Body of pancreas (tissue), 4 donors: ENCODE measurements at regions not wholly inside any gene's neighbourhood (a gene's known extent, or its start where the extent isn't known, plus 50 kb on each side); places are given as distances from the start of the nearest gene placed in this dataset.
A peak's percentile ranks its signal among the peaks of the same experiment; 100 is the strongest.

Experiments used
- ATAC-seq: fragments of 150-250 bp; one replicate; pipeline ENCODE4 v1.9.1; 2016
- DNase-seq, 4 donors: peaks; one replicate each; pipeline ENCODE4 v3.0.0-alpha.2; 2019
- H3K27ac ChIP-seq, 4 donors: fragments of 200-600 bp; sonication (generic); 1 replicate in 3 of 4; 2 replicates in 1 of 4; pipeline versions ENCODE4 v1.5.1 to v1.6.1; 2016 to 2019; ENCODE audit warnings: mild to moderate bottlenecking in 1 of 4, mixed read lengths in 1 of 4, moderate library complexity in 1 of 4
- H3K27me3 ChIP-seq, 2 donors: fragments of 200-600 bp; sonication (generic); one replicate each; pipeline ENCODE4 v1.6.0; 2016; ENCODE audit warnings: mild to moderate bottlenecking in 1 of 2
- H3K36me3 ChIP-seq, 2 donors: fragments of 200-600 bp; sonication (generic); replicated peaks in 1 of 2; 2 replicates each; pipeline ENCODE4 v1.5.1; 2016; ENCODE audit warnings: low read depth in 2 of 2; ENCODE audit not compliant: insufficient read depth in 1 of 2
- H3K4me1 ChIP-seq: fragments of 200-600 bp; sonication (generic); one replicate; pipeline ENCODE4 v1.6.0; 2016
- H3K4me3 ChIP-seq, 2 donors: fragments of 200-600 bp; sonication (generic); 1 replicate in 1 of 2; 2 replicates in 1 of 2; pipeline ENCODE4 v1.5.1; 2016 to 2019
- H3K9me3 ChIP-seq, 3 donors: fragments of 200-600 bp; sonication (generic); 1 replicate in 2 of 3; 2 replicates in 1 of 3; pipeline ENCODE4 v1.5.1; 2016
- POLR2A ChIP-seq, 3 donors: fragments of 450-650 bp; IDR thresholded peaks; one replicate each; pipeline ENCODE4 v1.6.1; 2016; ENCODE audit warnings: antibody characterized with exemption in 3 of 3, mild to moderate bottlenecking in 2 of 3
- WGBS, 2 donors: methylation state at CpG; one replicate each; pipeline ENCODE4 v1.1.5; 2017; 5-methylcytosine and 5-hydroxymethylcytosine counted together
- intact Hi-C: fragments of 100-400 bp; cut with DNase I; formaldehyde crosslinking; loops from one replicate; pipeline ENCODE4 v1.15.1; 2023
- TF ChIP-seq, protein P1 (sequence below), 7 experiments: fragments of 450-650 bp in 4 of 7; fragments of 200-600 bp in 3 of 7; sonication (generic) in 3 of 7; IDR thresholded peaks; one replicate each; pipeline ENCODE4 v1.5.1; 2016 to 2019; ENCODE audit warnings: antibody characterized with exemption in 7 of 7

DNA sequence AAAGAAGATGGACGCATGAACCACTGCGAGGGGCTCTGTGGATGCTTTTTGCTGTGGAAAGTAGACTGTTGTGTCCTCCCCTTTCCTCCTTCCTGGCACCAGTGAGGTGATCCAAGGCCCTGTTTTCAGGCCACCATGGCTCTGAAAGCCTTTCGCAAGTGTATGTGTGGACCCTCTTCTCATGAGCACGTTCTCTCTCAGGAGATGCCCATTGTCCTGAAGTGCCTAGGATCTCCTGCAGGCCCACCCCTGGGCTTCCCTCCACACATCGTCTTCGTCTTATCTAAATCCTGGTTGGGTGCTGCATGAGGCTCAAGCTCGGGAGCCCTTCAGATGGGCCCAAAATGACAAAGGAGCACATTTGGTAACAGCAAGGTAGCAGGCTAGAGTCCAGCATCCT lies 188.2 kb downstream of the PTPN20 start:
- Histone ChIP-seq H3K27ac (no peak overlapping the region), H3K27me3 (no peaks in the 10 kb centered on the region), H3K4me3 (no peak overlapping the region), H3K9me3 (no peaks in the 10 kb centered on the region), H3K4me1 (no peaks in the 10 kb centered on the region), H3K36me3 (no peaks in the 10 kb centered on the region)
- no peak for ATAC-seq
- DNase-seq = no peak
- no peak for TF ChIP-seq POLR2A (IDR thresholded peaks at IDR 0.05)
- TF ChIP-seq, protein P1, sequence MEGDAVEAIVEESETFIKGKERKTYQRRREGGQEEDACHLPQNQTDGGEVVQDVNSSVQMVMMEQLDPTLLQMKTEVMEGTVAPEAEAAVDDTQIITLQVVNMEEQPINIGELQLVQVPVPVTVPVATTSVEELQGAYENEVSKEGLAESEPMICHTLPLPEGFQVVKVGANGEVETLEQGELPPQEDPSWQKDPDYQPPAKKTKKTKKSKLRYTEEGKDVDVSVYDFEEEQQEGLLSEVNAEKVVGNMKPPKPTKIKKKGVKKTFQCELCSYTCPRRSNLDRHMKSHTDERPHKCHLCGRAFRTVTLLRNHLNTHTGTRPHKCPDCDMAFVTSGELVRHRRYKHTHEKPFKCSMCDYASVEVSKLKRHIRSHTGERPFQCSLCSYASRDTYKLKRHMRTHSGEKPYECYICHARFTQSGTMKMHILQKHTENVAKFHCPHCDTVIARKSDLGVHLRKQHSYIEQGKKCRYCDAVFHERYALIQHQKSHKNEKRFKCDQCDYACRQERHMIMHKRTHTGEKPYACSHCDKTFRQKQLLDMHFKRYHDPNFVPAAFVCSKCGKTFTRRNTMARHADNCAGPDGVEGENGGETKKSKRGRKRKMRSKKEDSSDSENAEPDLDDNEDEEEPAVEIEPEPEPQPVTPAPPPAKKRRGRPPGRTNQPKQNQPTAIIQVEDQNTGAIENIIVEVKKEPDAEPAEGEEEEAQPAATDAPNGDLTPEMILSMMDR (IDR thresholded peaks at IDR 0.05) = no peak
- WGBS, 2 donors = 83 to 91% methylated on average over 7 of the region's 7 CpGs
- intact Hi-C loops = no loop called here

DNA sequence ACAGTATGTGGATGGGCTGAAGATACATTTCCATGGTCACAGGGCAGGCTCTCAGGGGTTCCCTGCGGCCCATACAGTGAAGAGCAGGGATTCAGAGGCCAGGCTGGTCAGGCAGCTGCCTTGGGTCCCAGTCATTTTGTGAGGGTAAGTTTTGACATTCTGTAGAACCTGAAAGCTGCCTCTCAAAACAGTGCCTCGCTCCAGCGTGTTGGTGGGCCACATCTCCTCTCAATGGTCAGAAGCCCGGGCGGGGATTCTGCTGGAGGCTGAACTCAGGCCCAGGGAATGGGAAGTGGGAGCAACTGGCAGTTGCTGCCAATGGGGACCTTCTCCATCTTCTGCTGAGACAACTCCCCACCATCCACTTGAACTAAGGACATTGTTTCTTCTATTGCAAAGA lies 190.0 kb downstream of the PTPN20 start:
- no peak for TF ChIP-seq POLR2A (IDR thresholded peaks at IDR 0.05)
- TF ChIP-seq, protein P1 (IDR thresholded peaks at IDR 0.05) = no peak
- H3K27me3 ChIP-seq = no peaks in the 10 kb centered on the region
- H3K4me1 ChIP-seq = no peaks in the 10 kb centered on the region
- ATAC-seq (no peak), DNase-seq (no peak)
- WGBS, 2 donors = 89 to 95% methylated on average over 5 of the region's 5 CpGs
- intact Hi-C loops = no loop called here
- H3K36me3 ChIP-seq = no peaks in the 10 kb centered on the region
- no peaks in the 10 kb centered on the region for H3K9me3 ChIP-seq
- no peak overlapping the region for H3K27ac ChIP-seq
- H3K4me3 ChIP-seq = no peak overlapping the region

DNA sequence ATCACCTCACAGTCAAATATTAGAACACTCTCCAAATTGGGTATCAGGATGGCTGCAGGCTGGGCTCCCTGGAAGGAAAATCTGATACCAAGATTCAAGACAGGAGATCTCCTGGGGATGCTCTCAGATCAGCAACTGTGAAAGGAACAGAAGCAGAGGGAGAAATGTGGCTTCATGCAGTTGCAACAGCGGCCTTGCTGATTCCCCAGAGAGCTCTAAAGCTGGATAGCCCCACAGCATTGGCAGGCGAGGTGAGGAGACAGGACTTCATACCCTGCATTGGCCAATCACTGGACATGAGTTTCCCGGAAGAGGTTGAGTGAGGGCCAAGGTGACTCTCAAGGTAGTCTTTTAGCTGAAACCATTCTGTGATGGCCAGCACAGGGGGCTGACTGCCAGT lies 190.6 kb downstream of the PTPN20 start:
- H3K27me3 ChIP-seq = no peaks in the 10 kb centered on the region
- DNase-seq = no peak
- 79 to 81% methylated on average over 3 of the region's 3 CpGs for WGBS, 2 donors
- H3K4me3 ChIP-seq = no peak overlapping the region
- intact Hi-C loops = no loop called here
- TF ChIP-seq, protein P1 (IDR thresholded peaks at IDR 0.05) = no peak
- no peak for TF ChIP-seq POLR2A (IDR thresholded peaks at IDR 0.05)
- no peak for ATAC-seq
- no peaks in the 10 kb centered on the region for H3K4me1 ChIP-seq
- no peaks in the 10 kb centered on the region for H3K36me3 ChIP-seq
- no peaks in the 10 kb centered on the region for H3K9me3 ChIP-seq
- no peak overlapping the region for H3K27ac ChIP-seq

DNA sequence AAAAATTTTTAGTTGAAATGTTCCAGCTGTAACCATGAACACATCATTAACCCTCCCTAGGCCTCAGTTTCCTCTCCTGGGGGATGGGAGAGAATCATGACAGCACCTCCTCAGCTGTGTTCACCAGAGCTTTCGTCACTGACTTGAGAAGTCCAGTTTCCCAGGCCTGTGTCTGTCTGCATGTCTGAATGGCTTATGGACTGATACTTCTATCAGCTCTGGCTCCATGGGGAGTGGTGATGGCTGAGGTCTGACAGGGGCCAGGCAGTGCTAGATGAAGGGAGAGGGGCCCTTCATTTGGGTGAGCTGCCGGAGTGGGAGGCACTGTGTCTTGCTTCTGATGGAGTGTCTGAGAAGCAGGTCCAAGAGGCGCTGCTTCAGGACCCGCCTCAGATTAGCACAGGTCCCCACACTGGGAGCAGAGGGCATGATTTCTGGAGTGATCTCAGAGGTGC lies 192.9 kb downstream of the PTPN20 start:
- intact Hi-C loops = no loop called here
- no peak overlapping the region for H3K4me3 ChIP-seq
- H3K36me3 ChIP-seq = no peaks in the 10 kb centered on the region
- DNase-seq (no peak), ATAC-seq (no peak)
- H3K9me3 ChIP-seq = no peaks in the 10 kb centered on the region
- no peak for TF ChIP-seq POLR2A (IDR thresholded peaks at IDR 0.05)
- TF ChIP-seq, protein P1 (IDR thresholded peaks at IDR 0.05) = no peak
- 88 to 90% methylated on average over 4 of the region's 4 CpGs for WGBS, 2 donors
- H3K27me3 ChIP-seq = no peaks in the 10 kb centered on the region
- no peak overlapping the region for H3K27ac ChIP-seq
- no peaks in the 10 kb centered on the region for H3K4me1 ChIP-seq

DNA sequence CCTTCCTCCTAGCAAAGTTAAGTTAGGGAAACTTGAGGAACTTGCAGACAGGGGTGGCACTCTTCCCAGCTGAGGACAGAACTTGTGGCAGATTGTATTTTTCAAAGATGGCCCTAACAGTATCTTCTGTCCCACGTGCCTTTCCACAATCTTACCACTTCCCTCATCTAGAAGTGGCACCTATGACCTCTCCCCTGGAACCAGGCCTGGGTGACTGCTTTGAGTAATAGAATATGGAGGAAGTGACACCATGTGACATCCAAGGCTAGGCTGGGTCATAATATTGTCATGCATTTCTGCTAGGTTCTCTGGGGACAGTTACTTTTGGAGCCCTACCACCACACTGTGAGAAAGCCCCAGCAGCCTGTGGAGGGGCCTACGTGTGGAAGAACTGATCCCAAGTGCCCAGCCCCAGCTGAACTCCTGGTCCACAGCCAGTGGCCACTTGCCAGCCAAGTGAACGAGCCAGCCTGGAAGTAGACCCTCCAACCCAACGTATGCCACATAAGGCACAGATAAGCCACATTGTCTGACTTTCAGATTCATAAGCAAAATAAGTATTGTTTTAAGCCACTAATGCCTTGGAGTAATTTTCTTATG lies 193.7 kb downstream of the PTPN20 start:
- Histone ChIP-seq H3K27me3 (no peaks in the 10 kb centered on the region), H3K36me3 (no peaks in the 10 kb centered on the region), H3K4me1 (no peaks in the 10 kb centered on the region), H3K4me3 (no peak overlapping the region), H3K9me3 (no peaks in the 10 kb centered on the region), H3K27ac (no peak overlapping the region)
- intact Hi-C loops = no loop called here
- no peak for TF ChIP-seq POLR2A (IDR thresholded peaks at IDR 0.05)
- TF ChIP-seq, protein P1 (IDR thresholded peaks at IDR 0.05) = no peak
- DNase-seq = peak in 1 of 4 donors; percentile 37
- WGBS, 2 donors = 56% methylated on average over 4 of the region's 4 CpGs
- no peak for ATAC-seq
